Limb (tissue), 2 donors: ENCODE measurements at regions not wholly inside any gene's neighbourhood (a gene's known extent, or its start where the extent isn't known, plus 50 kb on each side); places are given as distances from the start of the nearest gene placed in this dataset.
"Not testable (repeated sequence)": the region's sequence is repeated elsewhere in the genome, so short reads cannot be mapped to it uniquely, and the experiment has no call there.

Experiments used
- DNase-seq, 2 donors: peaks; one replicate each; pipeline ENCODE4 v3.0.0-alpha.2; 2016; ENCODE audit errors: extremely low spot score in 2 of 2

DNA sequence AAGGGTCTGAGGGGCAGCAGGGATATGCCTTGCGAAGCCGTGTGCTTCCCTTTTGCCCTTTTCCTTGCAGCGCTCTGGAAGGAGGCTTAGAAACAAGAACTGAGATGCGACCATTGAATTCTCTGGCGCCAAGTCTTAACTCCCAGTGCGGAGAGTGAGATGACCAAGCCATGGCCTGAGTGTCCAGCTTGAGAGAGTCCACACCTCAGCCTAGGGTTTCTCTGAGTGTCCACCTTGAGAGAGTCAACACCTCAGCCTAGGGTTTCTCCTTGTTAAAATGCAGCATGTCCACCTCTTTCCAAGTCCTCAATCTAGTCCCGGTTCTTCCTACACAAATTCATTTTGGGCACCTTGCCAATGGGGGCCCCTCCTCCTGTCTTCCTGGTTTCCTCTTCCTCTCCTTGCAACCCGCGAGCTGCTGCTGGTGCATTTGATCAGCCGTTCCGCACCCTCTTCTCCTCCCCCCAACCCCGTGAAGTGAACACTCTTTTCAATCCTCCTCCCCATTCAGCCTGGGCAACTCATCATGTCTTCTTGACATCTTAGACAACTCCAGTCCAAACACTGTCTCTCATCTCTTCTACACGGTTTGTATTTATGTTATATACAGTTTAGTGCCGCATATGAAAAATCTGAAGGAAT, 178.2 kb upstream of the PITRM1 start:
- DNase-seq: no peak

DNA sequence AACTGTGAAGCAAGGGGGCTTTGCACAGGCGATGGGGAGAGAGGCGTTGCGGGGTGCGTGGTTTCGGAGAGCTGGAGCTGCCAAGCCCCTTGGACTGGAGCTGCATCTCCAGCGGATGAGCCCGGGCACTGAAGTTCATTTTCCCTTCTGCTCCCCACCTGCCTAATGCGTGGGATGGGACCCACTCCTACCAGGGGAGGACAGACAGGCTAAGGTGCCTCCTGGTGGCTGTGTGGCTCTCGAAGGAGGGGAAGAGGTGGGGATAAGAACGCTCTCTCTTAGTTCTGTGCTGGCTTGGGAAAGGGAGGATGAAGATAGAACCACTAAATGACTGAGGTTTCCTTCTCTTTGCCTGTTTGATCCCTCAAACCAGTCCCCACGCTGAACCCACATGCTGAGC, 177.6 kb upstream of the PITRM1 start:
- no peak for DNase-seq

DNA sequence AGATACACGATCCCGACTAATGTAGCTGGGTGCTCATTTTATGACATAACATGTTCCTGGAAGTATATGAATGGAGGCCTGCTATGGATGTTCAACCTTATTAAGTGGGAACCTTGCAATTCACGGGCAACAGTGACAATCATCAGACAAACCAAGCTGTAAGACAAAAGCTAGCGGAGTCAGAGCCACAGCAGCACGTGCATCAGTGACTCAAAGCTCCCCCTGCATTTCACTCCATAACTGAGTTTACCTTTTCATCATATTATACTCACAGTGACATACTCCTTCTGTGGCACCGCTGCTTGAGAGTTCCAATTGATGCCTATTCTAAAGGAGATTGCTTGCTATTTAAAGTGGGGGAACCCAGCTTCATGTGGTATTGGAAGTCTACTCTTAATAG, 176.0 kb upstream of the PITRM1 start:
- DNase-seq: no peak

DNA sequence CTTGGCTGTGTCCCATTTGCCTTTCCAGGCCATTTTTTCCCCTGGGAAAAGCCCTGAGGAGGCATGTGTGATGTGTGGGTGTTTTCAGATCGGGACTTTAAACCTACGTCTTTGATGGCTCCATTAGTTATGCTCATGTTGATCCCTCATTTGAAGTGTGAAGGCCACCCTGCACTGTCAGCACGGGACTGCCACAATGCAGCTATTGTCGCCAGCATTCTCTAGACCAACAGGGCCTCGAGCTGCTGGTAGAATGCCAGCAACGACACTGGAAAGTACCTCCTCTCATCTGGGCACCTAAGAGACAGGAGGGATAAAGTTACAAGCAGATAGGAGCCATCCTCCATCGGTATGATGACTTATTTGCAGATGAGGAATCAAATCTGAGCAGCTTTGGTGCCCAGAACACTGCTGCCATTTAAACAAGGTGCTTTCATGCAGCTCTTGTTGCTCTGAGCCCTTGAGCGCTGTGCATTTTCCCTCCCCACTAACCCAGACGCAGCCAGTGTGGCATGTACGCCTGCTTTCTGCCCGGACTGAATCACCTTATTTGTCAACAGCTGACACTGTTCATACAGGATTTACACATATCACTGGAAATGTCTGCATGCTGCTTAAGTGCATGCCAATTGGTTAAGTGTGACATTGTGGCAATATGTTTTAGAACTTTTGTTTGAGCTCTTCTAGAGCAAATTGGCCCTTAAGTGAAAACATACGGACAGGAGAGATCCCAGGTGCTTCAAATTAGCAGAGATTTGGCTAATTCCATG, 175.0 kb upstream of the PITRM1 start:
- DNase-seq: no peak

DNA sequence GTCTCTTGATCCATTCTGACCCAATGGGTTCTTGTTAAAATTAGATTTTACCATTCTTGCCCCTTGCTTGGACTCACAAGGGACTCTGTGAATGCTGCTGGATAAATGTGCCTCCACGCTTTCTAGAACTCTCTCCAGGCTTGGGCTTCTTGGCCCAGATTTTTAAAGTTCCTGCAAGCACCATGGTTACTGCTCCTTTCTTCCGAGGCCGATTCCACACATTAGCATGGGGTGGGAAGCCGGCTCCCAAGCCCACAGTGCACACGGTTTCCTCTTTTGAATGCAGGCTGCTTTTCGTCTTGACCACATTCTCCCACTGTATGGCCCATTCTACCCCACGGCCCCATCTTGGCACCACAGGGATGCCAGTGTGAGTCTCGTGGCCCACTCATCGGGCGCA, 174.3 kb upstream of the PITRM1 start:
- DNase-seq: no peak

DNA sequence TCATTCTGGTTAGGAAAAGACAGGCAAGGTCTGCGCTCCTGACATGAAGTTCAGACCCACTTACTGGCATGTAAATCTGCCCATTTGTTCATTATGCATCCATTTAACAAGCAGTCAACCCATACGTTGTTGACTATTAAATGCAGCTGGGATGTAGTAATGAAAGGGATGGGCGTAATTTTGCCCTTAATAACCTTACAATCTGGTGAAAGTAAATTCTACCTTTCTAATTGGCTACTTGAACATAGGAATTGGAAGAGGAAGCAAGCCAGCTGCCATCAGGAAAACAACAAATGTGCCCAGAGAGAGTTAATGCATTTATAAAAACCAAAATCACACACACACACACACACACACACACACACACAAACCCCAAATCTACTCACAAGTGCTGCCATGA, 170.2 kb upstream of the PITRM1 start:
- no peak for DNase-seq

DNA sequence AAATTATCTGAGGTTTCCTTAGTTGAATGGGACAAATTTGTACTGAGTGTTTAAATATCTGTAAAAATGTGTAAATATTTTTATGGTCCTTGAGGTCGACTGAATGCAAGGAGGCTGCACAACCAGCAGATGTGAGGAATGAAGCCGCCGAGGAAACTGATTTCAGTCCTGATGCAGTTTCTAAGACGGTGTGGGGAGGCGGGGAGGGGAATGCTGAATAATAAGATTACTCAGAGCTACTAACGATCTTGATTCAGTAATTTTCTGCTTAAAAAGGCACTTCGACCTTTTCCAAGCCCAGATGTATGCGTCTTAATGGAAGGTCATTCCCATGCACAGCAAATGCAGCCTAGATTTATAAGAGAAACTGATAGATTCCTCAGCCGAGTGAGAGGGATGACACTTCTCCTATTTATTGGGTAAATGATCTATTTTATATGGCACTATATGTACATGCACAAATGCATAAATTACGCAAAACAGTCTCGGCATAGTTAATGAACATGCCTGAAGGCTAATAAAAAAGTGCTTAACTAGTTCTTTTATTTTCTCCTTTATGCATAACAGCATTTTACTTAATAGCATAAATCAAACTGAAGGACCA, 167.6 kb upstream of the PITRM1 start:
- peak in 1 of 2 donors; percentile 11 for DNase-seq

DNA sequence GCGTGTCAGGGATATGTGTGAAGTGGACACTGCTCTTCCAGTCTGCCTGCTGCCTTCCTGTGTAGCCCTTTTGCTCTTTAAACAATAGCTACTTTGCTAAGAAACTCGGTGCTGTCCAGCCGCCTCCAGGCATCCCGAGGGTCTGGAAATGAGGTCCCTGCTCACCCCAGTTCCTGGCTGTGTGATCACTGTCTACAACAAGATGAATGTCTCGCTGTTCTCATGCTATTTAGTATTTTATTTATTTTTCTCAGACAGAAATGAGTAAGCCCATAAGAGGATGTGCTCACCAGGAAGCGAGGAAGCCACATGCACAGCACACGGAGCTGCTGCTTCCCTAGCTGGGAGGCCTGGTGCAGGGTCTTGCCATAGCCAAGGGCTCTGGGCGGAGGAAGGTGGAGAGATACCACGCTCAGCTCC, 167.0 kb upstream of the PITRM1 start:
- peak in 1 of 2 donors; percentile 26 for DNase-seq

DNA sequence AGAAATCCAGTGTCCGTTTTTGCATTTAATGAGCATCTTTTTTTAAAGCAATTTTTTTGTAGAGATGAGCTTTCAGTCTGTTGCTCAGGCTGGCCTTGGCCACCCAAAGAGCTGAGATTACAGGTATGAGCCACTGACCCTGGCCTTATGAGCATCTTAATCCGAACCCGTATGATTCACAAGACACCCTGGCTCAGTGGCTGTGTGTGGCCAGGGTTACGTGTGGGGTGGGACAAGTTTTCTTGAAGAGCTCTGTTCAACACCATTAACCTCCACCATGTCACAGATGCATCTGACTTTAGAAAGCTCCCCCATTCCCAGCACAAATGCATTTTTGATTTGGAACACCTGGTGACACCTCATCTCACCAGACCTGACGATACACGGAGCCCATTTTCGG, 166.5 kb upstream of the PITRM1 start:
- no peak for DNase-seq

DNA sequence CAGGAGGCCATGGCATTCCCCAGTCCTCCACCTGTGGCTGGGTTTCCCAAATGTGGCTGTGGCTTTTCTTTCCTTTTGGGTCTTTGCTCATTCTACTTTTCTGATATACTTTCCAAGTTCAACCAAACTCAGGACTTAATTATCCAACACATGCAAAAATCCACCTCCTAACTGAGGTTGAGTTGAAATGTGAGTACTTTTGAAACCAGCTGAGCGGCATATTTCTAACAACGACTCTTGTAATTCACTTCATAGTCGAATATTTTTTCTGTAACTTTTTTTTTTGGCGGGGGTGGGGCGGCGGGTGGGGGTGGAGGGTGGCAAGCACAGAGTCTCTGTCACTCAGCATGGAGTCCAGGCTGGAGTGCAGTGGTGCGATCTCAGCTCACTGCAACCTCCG, 165.2 kb upstream of the PITRM1 start:
- DNase-seq: peak in 1 of 2 donors; percentile 15

DNA sequence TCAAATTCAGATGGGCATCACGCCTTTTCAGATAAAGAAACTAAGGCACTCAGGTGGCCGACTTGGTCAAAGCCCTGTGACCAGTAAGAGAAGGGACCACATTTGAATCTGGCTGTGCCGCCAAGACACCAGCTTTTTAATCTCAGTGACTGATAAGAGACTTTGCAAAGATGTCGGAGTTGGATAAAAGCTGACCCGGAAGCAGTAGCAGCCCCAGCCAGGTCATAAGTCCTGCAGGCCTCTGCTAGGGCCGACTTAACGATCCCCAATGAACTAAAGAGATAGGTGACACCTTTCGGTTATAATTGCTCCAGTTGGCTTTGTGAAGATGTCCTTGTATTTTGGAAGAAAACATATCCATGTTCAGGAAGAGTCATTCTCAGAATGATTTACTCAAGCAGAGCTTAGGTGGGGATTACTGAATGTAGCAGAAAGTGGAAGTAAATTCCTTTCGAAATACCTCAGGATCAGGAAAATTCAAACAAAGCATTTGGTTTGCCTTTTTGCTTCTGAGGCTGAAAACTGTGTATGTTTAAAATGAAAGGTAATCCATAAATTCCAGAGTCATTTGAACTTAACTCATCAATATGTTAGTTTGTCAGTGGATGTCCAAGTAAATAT, 164.2 kb upstream of the PITRM1 start:
- DNase-seq: peak in 1 of 2 donors; percentile 9

DNA sequence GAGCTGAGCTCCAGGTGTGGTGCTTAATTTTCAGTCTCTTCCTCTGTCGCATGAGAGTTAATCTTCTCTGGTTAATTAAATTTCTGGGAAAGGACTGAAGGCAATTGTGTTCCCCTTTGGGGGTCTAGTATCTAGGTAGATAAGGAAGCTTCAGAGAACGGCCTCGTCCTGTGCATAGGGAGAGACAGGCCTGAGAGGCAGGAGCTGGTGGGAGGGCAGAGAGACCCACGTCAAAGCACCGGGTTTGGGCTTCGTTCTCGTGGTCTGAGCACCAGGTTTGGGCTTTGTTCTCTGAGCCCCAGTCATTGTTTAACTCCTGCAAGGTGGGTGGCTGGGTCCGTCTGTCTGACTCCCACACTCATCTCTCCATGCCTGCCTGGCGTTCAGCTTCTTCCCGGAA, 160.8 kb upstream of the PITRM1 start:
- DNase-seq: no peak

DNA sequence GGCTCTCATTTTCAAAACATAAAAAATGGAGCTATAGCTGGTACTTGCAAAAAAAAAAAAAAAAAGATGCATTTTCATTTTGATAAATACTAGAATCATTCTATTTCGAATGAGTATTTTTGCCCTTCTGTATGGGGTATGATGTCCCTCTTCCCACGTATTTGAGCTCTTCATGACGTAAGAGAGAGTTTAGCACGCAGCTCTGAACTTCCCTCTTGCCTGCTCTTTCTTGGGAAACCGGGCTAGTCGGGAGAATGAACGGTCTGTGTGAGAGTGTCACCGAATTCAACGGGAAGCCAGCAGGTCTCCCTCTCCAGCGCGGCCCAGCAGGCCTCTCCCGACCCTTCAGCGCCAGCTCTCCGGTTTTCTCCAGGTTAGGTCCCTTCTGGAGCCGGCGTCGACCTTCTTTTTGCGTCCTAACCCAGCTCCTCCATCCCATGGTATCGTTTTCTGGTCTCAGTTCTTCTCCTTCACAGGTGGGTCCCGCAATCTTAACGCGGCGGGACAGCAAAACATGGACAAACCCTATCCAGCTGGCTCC, 159.2 kb upstream of the PITRM1 start:
- no peak for DNase-seq

DNA sequence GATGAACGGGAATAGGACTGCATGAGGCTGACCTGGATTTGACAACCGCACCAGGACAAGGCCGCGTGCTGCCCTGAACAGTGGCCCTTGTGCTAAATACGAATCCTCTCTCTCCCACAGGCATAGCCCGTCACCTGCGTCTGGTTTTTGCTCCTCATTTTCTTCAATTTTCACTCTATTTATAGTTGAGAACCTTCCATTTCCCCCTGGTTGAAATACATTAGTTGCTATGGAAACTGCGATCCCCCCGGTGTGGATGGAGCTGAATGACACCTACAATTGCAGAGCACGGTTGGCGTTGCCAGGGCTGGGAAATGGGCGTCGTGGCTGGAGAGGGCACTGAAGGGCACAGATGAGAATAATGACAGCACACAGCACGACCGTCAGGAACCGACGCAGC, 158.6 kb upstream of the PITRM1 start:
- DNase-seq: no peak

DNA sequence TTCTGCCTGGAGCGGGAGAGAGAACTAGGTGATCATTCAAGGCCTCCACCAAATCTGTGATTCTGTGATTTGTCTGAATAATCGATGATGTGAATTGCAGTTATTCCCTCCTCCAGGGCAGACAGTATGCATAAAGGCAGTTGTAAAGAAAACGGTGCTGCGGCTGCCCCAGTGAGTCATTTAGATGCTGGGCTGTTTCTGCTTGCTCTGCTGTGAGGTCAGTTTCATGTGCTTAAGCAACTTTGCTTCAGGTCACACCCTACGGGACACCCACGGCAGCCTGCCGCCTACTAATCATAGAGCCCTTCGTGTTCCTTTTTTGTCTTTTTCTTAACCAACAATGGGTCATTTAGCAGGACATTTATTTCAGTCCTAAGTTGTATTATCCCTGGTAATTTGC, 158.1 kb upstream of the PITRM1 start:
- DNase-seq: no peak

DNA sequence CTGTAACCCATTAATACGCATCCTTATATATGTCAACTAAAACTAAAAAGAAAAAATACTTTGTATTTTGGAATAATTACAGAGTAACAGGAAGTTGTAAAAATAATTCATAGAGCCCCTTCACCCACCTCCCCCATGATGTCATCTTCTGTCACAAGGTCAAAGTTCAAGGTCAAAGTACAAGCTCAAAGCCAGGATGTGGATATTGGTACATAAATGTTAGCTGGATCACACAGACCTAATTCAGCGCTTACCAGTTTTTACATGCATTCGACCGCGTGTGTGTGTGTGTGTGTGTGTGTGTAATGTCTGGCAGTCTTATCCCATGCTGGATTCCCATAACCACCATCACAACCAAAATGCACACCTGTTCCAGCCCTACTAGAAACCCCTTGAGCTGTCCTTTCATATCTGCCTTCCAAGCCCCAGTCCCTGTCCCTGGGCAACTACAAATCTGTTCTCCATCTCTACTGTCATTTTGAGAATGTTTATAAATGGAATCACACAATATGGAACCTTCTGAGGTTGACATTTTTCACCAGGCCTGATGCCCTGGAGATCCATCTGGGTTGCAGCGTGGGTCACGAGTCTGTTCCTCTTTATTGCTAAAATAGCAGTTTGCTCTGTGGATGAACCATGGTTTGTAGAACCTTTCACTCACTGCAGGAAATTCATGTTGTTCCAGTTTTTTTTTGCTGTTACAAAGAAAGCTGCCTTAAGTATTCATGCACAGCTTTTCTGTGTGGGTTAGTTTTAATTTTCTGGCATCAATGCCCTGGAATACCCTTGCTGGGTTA, 153.6 kb upstream of the PITRM1 start:
- DNase-seq: no peak

DNA sequence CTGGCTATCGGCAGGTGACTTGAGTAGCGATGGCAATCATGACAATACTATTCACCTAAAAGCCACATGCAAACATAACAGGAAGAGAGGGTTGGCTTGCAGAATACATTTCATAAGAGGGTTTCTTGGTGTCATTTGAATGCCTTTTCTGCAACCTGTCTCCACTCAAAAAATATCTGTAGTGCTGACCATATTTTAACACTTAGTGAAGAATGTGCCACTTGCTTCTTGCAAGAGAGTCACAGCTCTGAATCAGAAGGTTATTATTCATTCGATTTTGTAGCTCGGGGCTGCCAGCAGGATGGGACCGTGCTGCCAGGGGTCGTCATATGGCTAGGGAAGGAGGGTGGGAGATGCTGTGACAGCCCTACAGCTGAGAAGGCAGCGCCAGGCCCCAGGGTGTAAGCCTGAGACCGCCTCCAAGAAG, 152.0 kb upstream of the PITRM1 start:
- no peak for DNase-seq

DNA sequence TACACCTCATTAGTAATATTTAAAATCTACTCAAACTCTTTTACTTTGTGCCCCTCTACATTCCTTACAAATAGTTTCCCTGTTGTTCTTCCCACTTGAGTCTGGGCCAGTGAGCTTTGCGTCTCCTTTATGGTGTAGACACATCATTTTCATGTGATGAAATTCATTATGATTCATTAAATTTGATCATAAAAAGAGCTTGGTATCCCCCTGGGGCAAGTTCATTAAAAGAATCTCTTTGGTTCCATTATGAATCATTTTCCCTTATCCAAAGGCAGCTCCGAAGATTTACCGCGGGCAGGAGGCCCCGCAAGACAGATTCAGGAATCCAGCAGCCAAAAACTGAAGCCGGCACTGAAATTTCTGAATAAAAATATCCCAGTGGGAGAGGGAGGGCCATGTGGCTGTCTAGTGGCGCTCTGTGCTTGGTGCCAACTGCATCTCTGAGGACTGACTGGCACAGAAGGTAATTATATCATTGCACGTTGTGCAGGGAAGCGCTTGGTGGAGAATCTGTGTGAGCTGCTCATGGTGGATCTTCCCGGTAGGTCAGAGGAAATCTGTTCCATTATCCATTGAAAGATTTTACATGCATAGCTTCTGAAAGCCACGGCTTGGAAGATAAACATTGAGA, 151.4 kb upstream of the PITRM1 start:
- peak in 1 of 2 donors; percentile 20 for DNase-seq

DNA sequence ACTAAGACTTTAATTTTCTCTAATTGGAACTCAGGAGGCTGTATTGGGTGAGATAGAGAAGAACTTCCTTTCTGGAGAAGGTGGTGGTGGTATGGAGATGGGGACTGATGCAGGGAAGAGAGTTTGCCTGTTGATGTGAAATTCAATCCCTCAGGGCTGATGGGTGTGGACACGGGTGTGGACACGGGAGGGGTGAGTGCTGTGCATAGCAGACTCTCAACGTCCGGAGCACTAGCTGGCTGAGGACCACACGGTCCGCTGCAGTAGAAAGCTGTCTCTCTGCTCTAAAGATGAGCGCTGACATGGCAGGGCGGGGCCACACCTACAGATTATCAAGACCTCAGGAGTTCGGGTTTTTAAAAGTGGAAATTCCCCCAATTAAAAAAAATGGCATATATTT, 148.5 kb upstream of the PITRM1 start:
- DNase-seq: no peak

DNA sequence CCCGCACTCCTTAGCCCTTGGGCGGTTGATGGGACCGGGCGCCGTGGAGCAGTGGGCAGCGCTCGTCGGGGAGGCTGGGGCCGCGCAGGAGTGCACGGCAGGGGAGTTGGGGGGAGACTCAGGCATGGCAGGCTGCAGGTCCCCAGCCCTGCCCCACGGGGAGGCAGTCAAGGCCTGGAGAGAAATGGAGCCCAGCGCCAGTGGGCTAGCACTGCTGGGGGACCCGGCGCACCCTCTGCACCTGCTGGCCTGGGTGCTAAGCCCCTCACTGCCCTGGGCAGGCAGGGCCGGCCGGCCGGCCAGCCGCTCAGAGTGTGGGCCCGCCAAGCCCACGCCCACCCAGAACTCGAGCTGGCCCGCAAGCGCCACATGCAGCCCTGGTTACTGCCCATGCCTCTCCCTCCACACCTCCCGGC, 147.2 kb upstream of the PITRM1 start:
- DNase-seq: no peak

DNA sequence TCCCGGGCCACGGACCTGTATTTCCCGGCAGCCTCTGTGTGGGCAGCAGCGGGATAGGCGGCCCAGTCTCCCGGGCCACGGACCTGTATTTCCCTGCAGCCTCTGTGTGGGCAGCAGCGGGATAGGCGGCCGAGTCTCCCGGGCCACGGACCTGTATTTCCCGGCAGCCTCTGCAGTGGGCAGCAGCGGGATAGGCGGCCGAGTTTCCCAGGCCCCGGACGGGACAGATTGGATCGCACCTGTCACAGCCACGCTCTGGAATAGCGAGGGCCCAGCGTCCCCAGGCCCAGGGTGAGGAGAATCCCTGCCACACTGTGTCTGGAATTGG, 145.9 kb upstream of the PITRM1 start:
- not testable (repeated sequence) for DNase-seq
